Mononuclear cell (primary cell): ENCODE measurements at regions not wholly inside any gene's neighbourhood (a gene's known extent, or its start where the extent isn't known, plus 50 kb on each side); places are given as distances from the start of the nearest gene placed in this dataset.
"Not testable (repeated sequence)": the region's sequence is repeated elsewhere in the genome, so short reads cannot be mapped to it uniquely, and the experiment has no call there.

Source experiments
- H3K27me3 ChIP-seq: 2 replicates; pipeline ENCODE4 v1.6.0; 2011; ENCODE audit warnings: low read length, control low read depth; ENCODE audit not compliant: insufficient read depth
- H3K4me1 ChIP-seq: 2 replicates; pipeline ENCODE4 v1.5.1; 2011; ENCODE audit warnings: mild to moderate bottlenecking, low read length, control low read depth; ENCODE audit not compliant: insufficient read depth
- H3K4me3 ChIP-seq: 2 replicates; pipeline ENCODE4 v1.5.1; 2011; ENCODE audit warnings: mild to moderate bottlenecking, low read length, moderate library complexity
- H3K9me3 ChIP-seq: 2 replicates; pipeline ENCODE4 v1.5.1; 2011; ENCODE audit warnings: low read depth, mild to moderate bottlenecking, control low read depth, low read length

DNA sequence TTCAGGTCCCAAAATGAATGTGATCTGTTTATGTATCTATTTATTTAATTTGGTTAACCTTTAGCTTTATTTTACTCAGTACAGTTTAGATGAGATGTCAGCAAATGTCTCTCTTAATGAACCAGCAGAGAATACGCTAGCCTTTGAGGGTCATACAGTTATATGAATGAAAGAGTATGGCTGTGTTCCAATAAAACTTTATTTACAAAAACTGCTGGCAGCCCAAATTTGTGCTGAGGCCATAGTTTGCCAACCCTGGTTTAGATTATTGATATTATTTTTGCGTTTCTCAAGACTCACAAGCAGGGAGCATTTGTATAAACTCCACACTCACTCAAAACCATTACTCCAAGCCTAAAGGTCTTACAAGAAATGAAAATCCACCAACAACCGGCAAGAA is 323.4 kb upstream of the NRP1 start:
- H3K4me1 ChIP-seq: peaks cover 55% of the 10 kb centered on the region
- H3K9me3 ChIP-seq: no peaks in the 10 kb centered on the region
- no peak overlapping the region for H3K4me3 ChIP-seq
- no peaks in the 10 kb centered on the region for H3K27me3 ChIP-seq

DNA sequence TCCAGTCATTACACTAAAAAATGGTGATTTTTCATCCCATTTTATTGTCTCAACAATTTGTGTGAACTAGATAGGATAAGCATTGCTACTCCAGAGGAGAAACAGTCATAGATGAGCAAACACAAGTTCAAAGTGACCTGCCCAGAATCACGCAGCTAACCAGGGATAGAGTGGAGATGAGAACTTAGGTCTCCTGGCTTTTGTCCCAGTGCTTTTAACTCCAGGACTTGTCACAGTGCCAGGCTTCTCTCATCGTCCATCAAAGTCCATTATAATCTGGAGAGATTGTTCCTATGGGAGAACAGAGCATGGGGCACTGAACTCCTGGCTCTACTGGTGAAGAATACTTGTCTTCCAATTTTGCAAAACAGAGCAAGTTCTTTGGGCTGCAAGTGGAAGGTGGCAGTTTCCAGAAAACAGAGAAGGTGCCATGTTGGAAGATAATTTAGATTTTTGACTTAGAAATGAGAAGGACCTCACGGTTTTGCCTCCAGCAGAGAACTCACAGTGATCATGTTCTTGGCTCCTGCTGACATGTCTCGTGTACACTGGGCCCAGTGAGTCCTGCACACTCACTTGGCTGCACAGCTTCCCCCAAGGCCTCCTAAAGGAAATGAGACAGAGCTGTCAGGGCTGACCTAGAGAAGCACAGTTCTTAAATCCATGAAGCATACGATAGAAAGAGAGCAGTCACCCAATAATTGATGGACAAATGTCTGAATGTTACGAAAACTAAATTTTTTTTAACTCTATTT is 322.9 kb upstream of the NRP1 start:
- Histone ChIP-seq H3K4me3 (no peak overlapping the region), H3K4me1 (peaks cover 50% of the 10 kb centered on the region), H3K27me3 (no peaks in the 10 kb centered on the region), H3K9me3 (no peaks in the 10 kb centered on the region)

DNA sequence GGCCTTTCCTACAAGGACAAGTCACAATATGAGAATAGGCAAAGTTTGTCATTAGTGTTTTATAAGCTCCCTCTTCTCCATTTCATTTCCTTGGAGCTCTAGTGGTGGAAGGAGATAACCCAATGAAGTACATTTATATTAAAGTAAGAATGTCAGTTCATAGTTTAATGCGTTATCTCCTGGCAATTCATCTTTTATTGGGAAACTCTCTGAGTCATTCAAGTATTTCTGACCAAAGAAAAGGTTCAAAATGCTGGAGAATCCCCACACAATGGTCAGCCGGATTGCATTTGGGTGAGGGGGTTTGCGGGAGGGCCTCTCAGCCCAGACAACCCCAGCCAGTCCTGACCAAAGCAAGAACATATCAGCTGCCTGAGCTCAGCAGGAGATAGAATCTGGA is 321.5 kb upstream of the NRP1 start:
- Histone ChIP-seq H3K27me3 (no peaks in the 10 kb centered on the region), H3K4me3 (no peak overlapping the region), H3K4me1 (peaks cover 36% of the 10 kb centered on the region), H3K9me3 (no peaks in the 10 kb centered on the region)

DNA sequence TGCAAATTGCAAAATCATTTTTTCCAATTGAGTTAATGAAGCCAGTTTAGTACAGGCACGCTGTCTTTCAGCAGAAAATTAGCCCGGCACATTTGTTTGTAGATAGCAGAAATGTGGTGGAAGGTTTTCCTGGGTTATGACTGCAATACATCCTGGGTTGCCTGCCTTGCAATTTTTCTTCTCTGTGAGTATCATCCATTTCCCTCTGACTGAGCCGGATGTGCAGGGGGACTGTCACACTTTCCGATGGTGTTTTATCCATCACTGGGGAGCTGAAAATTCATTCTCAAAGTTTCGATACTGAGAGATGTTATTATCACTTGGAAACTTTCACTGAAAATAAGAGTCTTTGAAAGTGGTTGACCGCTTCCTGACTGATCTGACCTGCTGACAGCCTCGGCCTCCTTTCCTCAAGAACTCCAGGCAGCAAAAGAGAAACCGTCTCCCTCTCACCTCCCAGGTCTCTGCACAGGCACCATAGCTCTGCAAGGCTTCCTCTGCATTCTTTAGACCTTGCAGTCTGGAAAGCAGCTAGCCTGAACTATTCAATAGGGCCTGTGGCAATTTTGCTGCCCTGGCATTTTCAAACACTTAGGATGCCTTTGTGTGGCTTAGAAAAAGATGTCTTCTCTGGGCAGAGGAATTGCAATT is 320.8 kb upstream of the NRP1 start:
- Histone ChIP-seq H3K9me3 (no peaks in the 10 kb centered on the region), H3K27me3 (no peaks in the 10 kb centered on the region), H3K4me3 (no peak overlapping the region), H3K4me1 (peaks cover 38% of the 10 kb centered on the region)

DNA sequence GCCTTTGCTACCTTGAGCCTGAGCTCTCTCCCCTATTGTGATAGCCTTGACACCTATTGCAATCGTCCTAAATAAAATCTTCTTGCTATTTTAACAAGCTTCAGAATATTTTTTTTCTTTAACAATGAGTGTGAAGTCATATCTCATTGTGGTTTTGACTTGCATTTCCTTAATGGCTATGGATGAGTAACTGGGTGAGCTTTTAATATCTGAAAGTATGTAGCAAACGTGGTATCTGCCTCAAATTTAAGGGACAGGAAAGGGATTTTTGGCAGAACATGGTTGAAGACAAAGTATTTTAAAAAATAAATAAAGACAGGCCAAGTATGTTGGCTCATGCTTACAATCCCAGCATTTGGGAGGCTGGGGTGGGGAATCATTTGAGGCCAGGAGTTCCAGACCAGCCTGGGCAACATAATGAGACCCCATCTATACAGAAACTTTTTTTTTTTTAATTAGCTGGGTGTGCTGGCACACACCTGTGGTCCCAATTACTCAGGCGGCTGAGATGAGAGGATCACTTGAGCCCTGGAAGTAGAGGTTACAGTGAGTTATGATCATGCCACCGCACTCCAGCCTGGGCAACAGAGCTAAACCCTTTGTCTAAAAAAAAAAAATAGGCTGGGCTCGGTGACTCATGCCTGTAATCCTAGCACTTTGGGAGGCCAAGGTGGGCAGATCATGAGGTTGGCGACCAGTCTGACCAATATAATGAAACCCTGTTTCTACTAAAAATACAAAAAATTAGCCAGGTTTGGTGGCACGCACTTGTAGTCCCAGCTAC is 319.3 kb upstream of the NRP1 start:
- Histone ChIP-seq H3K27me3 (no peaks in the 10 kb centered on the region), H3K9me3 (no peaks in the 10 kb centered on the region), H3K4me3 (no peak overlapping the region), H3K4me1 (peaks cover 47% of the 10 kb centered on the region)

DNA sequence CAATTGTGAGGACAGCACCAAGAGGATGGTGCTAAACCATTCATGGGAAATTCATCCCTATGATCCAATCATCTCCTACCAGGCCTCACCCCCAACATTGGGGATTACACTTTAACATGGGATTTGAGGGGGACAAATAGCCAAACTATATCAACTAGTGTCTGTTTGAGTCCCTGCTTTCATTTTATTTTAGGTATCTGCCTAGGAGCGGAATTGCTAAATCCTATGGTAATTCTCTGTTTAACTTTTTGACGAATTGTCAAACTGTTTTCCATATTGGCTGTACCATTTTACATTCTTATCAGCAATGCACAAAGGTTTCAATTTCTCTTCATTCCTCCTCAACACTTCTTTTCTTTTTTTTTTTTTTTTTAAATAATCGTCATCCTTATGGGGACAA is 318.4 kb upstream of the NRP1 start:
- no peak overlapping the region for H3K4me3 ChIP-seq
- peaks cover 47% of the 10 kb centered on the region for H3K4me1 ChIP-seq
- H3K9me3 ChIP-seq: no peaks in the 10 kb centered on the region
- H3K27me3 ChIP-seq: no peaks in the 10 kb centered on the region

DNA sequence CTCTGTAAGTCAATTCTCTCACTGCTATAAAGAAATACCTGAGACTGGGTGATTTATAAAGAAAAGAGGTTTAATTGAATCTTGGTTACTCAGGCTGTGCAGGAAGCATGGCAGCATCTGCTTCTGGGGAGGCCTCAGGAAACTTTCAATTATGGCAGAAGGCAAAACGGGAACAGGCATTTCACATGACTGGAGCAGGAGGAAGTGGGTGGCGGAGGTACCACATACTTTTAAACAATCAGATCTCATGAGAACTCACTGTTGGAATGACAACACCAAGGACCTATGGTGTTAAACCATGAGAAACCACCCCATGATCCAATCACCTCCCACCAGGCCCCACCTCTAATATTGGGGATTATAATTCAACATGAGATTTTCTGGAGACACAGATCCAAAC is 315.7 kb upstream of the NRP1 start:
- H3K9me3 ChIP-seq, H3K4me3 ChIP-seq, H3K27me3 ChIP-seq: not testable (repeated sequence)
- H3K4me1 ChIP-seq: peaks cover 36% of the 10 kb centered on the region

DNA sequence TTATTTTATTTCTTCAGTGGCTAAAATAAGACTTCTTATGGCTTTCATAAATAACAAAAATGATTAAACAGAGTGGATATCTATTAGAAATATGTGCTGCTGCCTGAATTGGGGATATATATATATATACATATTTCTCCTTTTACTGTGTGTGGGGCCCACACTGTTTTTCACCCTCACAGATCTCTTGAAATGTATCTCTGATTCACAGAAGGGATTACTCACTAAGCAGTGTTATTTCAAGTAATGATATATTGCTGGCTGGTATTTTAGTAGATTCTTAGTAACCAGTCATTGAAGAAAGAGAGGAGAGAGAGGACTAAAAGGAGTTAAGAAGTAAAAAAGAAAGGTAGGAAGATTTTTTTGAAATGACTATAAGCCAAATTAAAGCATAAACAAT is 308.6 kb upstream of the NRP1 start:
- Histone ChIP-seq H3K27me3 (peaks cover 2% of the 10 kb centered on the region), H3K9me3 (no peaks in the 10 kb centered on the region), H3K4me1 (no peaks in the 10 kb centered on the region), H3K4me3 (no peak overlapping the region)

DNA sequence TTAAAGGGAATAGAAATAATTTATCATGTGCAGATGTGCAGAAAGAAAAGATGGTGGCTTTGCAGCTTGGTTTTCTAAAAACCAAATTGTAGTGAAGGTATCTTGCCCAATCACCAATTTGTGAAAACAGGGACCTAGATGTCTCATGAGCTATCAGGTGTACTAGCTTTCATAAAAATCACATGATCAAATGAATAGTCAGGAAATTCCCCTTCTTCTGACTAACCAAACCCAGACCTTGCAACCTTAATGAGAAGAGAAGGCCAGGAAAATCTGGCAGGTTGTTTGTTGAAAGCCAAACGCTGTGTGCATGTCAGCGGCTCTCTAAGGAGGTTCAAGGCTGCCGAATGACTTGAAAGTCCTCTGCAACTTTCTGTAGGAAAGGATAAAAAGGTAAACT is 304.4 kb upstream of the NRP1 start:
- Histone ChIP-seq H3K9me3 (no peaks in the 10 kb centered on the region), H3K27me3 (no peaks in the 10 kb centered on the region), H3K4me1 (no peaks in the 10 kb centered on the region), H3K4me3 (no peak overlapping the region)

DNA sequence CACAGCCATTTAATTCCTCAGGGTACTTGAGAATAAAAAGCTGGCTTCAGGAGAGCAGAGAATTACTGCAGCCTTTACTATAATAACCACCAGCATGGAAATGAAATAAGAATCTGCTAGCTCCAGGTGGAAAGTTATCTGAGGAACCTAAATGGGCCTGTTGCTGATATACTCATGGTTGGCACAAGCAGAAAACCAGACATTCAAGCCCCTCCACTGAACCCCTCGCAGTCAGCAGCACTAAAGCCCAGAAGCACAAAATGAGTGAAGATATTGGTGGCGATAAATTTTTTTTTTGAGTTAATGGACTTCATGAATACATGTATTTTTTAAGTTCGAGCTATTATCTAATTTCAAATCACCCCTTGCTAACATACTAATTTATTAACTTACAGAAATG is 303.9 kb upstream of the NRP1 start:
- no peak overlapping the region for H3K4me3 ChIP-seq
- H3K4me1 ChIP-seq: no peaks in the 10 kb centered on the region
- H3K9me3 ChIP-seq: no peaks in the 10 kb centered on the region
- H3K27me3 ChIP-seq: no peaks in the 10 kb centered on the region

DNA sequence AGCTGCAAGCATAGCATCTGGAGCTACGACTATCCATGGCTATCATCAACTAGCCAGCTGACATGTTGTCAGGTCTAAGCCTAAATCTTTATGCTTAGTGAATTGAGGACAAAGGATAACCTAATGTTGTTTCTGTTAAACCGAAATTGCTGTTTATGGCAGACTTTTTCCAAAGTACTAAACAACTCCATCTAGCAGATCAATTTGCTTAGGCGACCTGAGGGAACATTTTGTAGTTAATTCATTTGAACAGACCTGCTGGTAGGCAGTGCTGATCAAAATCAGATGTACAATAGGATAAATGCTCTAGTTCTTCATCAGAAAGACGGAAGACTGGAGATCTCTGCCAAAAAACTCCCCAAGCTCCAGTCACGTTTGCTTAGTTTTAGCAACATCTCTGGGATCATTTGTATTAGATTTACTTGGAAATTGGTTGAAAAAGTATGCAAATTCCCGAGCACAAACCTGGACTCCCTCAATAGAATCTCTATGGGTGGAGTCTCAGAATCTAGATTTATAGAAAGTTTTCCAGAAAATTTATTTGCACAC is 301.6 kb upstream of the NRP1 start:
- Histone ChIP-seq H3K4me3 (no peak overlapping the region), H3K4me1 (no peaks in the 10 kb centered on the region), H3K9me3 (no peaks in the 10 kb centered on the region), H3K27me3 (no peaks in the 10 kb centered on the region)

DNA sequence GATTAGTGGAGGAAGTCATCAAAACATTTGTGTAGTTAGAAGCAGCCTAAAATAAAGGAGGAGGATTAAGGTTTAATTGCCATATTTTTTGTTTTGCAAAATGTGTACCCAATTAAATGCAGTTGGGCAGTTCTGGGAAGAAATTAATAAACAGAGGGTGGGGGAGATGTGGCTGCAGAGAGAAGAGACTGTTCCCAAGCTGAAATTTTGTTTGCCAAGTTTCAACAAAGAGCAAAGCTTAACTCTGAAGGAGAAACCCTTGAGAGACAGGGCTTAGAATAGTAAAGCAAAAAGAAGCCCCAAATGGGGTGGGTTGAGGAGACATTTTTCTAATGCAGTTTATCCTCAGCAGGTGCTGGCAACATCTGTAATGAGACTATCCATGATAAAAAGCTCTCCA is 298.0 kb upstream of the NRP1 start:
- H3K4me1 ChIP-seq: no peaks in the 10 kb centered on the region
- no peak overlapping the region for H3K4me3 ChIP-seq
- H3K9me3 ChIP-seq: no peaks in the 10 kb centered on the region
- no peaks in the 10 kb centered on the region for H3K27me3 ChIP-seq

DNA sequence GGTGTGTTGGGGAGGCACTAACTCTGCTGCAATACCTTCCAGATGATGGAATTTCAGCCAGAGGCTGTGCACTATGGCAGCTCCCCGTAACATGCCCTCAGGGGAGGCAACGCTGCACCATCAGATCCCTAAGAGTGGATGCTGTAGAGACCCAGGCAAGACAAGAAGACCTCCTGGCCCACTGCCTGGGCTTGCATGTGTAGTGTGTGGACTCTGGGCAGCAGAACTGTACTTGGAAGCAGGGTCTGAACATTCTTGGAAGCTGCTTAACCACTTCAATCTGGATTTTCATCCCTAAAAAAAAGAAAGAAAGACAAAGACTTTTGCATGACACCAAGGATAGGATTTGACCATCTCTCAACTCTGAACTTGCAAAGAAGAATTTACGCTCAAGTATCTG is 297.5 kb upstream of the NRP1 start:
- H3K4me3 ChIP-seq: no peak overlapping the region
- no peaks in the 10 kb centered on the region for H3K4me1 ChIP-seq
- no peaks in the 10 kb centered on the region for H3K9me3 ChIP-seq
- no peaks in the 10 kb centered on the region for H3K27me3 ChIP-seq

DNA sequence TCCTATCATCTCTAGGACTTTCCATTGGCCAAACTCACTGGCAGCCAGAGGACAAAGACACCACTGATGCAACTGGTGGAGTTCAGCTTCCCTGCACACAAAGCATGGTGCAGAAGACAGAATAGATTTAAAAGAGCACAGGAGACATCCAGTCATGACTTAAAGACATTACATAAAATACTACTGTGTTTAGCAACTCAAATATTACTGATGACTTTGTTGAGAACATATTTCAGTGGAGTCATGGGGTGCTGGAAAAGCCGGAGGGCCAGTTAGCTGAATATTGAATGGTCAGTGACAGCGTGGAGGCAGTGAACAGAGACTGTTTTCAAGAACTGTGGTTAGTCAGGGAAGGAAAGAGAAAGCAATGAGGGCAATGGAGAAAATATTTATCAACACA is 296.3 kb upstream of the NRP1 start:
- H3K4me1 ChIP-seq: no peaks in the 10 kb centered on the region
- no peak overlapping the region for H3K4me3 ChIP-seq
- no peaks in the 10 kb centered on the region for H3K27me3 ChIP-seq
- H3K9me3 ChIP-seq: no peaks in the 10 kb centered on the region

DNA sequence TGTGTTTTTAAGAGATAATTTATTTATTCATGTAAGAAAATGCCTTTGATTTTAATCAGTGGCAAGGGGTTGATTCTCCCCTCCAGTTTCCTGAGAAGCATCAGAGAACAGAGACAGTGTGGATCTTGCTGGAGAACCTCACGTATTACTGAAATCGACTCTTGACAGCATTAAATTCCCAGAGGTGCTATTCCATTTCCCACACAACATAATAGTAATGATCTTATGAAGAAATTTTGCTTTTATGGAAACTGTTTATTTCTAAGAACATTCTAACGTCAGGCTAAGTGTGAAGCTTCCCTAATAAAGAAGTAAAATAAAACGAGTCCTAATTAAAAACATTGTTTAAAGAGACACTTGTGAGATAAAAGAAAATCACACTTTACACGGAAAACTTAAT is 293.1 kb upstream of the NRP1 start:
- Histone ChIP-seq H3K27me3 (no peaks in the 10 kb centered on the region), H3K4me1 (no peaks in the 10 kb centered on the region), H3K4me3 (no peak overlapping the region), H3K9me3 (no peaks in the 10 kb centered on the region)
